GM19463 (cell line): ENCODE measurements at regions not wholly inside any gene's neighbourhood (a gene's known extent, or its start where the extent isn't known, plus 50 kb on each side); places are given as distances from the start of the nearest gene placed in this dataset.
"Not testable (repeated sequence)": the region's sequence is repeated elsewhere in the genome, so short reads cannot be mapped to it uniquely, and the experiment has no call there.

Source experiments
- ATAC-seq: cut with Tn5 transposase; IDR thresholded peaks from one replicate; pipeline ENCODE4 v1.9.1; 2021; ENCODE audit warnings: mild to moderate bottlenecking, moderate library complexity; ENCODE audit not compliant: unreplicated experiment

- no peak for ATAC-seq
These were observed 415.4 kb upstream of the AUTS2 start for GRCh38 chr7:69182596-69183467.

- ATAC-seq, result no peak
These were observed 413.9 kb upstream of the AUTS2 start for GRCh38 chr7:69184339-69184738.

GRCh38 chr7:69185170-69185569, 413.1 kb upstream of the AUTS2 start:
- no peak for ATAC-seq

GRCh38 chr7:69186974-69187373, 411.3 kb upstream of the AUTS2 start:
- no peak for ATAC-seq

GRCh38 chr7:69187824-69188333, 410.4 kb upstream of the AUTS2 start:
- ATAC-seq, result no peak

- no peak for ATAC-seq
These were observed 408.9 kb upstream of the AUTS2 start for GRCh38 chr7:69189406-69189805.

- ATAC-seq, result no peak
These were observed 408.2 kb upstream of the AUTS2 start for GRCh38 chr7:69190025-69190424.

- ATAC-seq, result no peak
These were observed 407.5 kb upstream of the AUTS2 start for GRCh38 chr7:69190763-69191162.

GRCh38 chr7:69192134-69192533, 406.1 kb upstream of the AUTS2 start:
- ATAC-seq, result no peak

GRCh38 chr7:69193061-69193460, 405.2 kb upstream of the AUTS2 start:
- no peak for ATAC-seq

GRCh38 chr7:69196593-69196992, 401.7 kb upstream of the AUTS2 start:
- ATAC-seq, result no peak

- no peak for ATAC-seq
These were observed 400.0 kb upstream of the AUTS2 start for GRCh38 chr7:69198250-69198649.

- ATAC-seq, result no peak
These were observed 399.2 kb upstream of the AUTS2 start for GRCh38 chr7:69199041-69199440.

GRCh38 chr7:69199661-69200060, 398.6 kb upstream of the AUTS2 start:
- no peak for ATAC-seq

GRCh38 chr7:69203871-69204270, 394.4 kb upstream of the AUTS2 start:
- no peak for ATAC-seq

GRCh38 chr7:69204943-69205342, 393.3 kb upstream of the AUTS2 start:
- no peak for ATAC-seq

GRCh38 chr7:69205581-69205980, 392.7 kb upstream of the AUTS2 start:
- ATAC-seq, result no peak

GRCh38 chr7:69208276-69208675, 390.0 kb upstream of the AUTS2 start:
- ATAC-seq, result no peak

- ATAC-seq, result peak; percentile 70
These were observed 389.4 kb upstream of the AUTS2 start for GRCh38 chr7:69208848-69209247.

- ATAC-seq, result no peak
These were observed 386.9 kb upstream of the AUTS2 start for GRCh38 chr7:69211336-69211735.

- no peak for ATAC-seq
These were observed 386.5 kb upstream of the AUTS2 start for GRCh38 chr7:69211739-69212138.

GRCh38 chr7:69213878-69214277, 384.4 kb upstream of the AUTS2 start:
- ATAC-seq, result no peak

GRCh38 chr7:69215516-69215915, 382.8 kb upstream of the AUTS2 start:
- not testable (repeated sequence) for ATAC-seq
